GM10266 (cell line): ENCODE measurements at regions not wholly inside any gene's neighbourhood (a gene's known extent, or its start where the extent isn't known, plus 50 kb on each side); places are given as distances from the start of the nearest gene placed in this dataset.

Experiments
- DNase-seq: peaks from one replicate; pipeline ENCODE4 v3.0.0; 2012; ENCODE audit errors: extremely low spot score
- TF ChIP-seq, protein P1 (sequence below): IDR thresholded peaks from 2 replicates; pipeline ENCODE4 v1.5.1; 2012; ENCODE audit warnings: mild to moderate bottlenecking, low read depth; ENCODE audit not compliant: control insufficient read depth, insufficient read depth; ENCODE audit errors: missing control alignments

GRCh38 chr4:72679666-72680065, 110.6 kb upstream of the ADAMTS3 start:
- DNase-seq = no peak
- TF ChIP-seq, protein P1, sequence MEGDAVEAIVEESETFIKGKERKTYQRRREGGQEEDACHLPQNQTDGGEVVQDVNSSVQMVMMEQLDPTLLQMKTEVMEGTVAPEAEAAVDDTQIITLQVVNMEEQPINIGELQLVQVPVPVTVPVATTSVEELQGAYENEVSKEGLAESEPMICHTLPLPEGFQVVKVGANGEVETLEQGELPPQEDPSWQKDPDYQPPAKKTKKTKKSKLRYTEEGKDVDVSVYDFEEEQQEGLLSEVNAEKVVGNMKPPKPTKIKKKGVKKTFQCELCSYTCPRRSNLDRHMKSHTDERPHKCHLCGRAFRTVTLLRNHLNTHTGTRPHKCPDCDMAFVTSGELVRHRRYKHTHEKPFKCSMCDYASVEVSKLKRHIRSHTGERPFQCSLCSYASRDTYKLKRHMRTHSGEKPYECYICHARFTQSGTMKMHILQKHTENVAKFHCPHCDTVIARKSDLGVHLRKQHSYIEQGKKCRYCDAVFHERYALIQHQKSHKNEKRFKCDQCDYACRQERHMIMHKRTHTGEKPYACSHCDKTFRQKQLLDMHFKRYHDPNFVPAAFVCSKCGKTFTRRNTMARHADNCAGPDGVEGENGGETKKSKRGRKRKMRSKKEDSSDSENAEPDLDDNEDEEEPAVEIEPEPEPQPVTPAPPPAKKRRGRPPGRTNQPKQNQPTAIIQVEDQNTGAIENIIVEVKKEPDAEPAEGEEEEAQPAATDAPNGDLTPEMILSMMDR = no peak

- TF ChIP-seq, protein P1 = no peak
- DNase-seq = no peak
These were observed 108.9 kb upstream of the ADAMTS3 start for GRCh38 chr4:72677886-72678285.

DNA sequence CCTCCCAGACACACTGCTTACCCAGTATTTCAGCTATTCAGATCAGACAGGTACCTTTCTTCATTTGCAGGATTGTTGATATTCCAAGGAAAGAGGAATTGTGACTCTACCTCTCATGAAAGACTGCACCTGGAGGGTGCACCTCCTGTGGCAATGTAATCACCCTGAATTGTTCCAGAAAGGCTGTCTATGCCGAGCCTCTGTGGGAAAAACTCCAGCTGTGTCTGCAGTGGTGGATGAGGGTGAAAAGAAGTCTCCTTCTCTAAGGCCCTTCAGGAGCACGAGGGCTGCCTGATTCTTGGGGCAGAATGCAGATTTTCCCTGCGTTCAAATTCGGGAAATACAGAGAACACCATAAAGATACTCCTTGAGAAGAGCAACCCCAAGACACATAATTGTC, 108.2 kb upstream of the ADAMTS3 start:
- no peak for DNase-seq
- TF ChIP-seq, protein P1 = no peak

DNA sequence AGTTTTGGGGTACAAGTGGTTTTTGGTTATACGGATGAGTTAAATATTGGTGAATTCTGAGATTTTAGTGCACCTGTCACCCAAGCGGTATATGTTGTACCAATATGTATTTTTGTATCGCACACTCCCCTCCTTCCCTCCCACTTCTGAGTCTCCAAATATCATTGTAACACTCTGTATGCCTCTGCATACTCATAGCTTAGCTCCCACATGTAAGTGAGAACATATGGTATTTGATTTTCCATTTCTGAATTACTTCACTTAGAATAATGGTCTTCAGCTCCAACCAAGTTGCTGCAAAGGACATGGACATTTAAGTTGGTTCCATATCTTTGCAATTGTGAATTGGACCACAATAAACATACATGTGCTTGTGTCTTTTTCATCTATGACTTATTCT, 103.0 kb upstream of the ADAMTS3 start:
- no peak for DNase-seq
- TF ChIP-seq, protein P1 = no peak

DNA sequence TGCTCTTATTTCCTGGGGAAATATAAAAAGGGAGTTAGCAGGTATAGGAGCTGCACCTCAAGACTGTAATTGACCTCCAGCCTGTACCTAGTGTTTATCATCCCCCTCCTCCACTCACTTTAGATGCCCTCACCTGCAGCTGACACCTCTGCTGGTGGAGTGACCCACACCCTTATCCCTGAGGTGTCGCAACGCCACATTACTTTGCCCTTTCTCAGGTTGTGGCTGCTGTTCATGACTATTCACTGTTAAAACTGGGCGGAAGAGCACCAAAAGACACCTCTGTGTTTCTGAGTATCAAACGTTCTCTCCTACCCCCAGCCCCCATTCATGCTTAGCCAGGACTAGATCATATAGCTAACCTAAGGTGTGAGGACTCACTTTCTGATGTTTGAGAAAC, 101.5 kb upstream of the ADAMTS3 start:
- no peak for DNase-seq
- TF ChIP-seq, protein P1 = no peak

GRCh38 chr4:72666910-72667309, 97.9 kb upstream of the ADAMTS3 start:
- no peak for DNase-seq
- TF ChIP-seq, protein P1 = no peak

DNA sequence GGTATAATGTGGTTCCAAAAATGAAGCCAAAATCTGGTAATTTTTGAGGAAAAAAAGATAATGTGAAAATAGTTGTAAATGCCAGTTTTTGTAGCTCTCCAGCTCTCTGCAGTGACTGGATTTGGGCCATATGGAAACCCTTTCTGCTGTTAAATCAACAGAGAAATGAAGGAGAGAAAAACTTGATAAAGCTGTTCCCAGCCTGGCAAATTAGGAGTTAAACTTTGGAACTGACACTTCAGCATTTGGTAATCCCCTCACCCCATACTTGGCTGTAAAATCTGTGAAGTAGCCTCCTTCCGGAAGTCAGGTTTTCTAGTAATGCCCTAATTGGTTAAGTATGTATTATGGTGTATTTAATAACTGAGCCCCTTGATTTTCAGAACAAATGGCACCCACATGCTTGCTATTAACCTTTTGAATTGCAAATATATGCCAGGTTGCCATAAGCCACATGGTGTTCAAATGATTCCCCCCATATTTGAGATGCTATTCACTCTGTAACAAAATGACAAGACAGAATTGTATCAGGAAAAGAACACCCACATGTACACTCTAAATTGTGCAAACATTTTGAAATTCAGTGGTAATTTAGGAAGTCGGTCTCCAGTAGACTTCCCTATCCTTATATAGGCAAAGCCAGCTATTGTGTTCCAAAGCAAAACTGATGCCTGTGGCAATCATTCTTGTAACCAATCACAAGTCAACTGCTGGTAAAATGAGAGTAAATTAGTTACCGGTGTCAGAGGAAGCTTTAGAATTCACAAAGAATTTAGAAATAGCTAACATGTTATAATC, 96.3 kb upstream of the ADAMTS3 start:
- TF ChIP-seq, protein P1 = no peak
- DNase-seq = no peak
